ENCODE measurements at regions not wholly inside any gene's neighbourhood (a gene's known extent, or its start where the extent isn't known, plus 50 kb on each side); places are given as distances from the start of the nearest gene placed in this dataset.

DNA sequence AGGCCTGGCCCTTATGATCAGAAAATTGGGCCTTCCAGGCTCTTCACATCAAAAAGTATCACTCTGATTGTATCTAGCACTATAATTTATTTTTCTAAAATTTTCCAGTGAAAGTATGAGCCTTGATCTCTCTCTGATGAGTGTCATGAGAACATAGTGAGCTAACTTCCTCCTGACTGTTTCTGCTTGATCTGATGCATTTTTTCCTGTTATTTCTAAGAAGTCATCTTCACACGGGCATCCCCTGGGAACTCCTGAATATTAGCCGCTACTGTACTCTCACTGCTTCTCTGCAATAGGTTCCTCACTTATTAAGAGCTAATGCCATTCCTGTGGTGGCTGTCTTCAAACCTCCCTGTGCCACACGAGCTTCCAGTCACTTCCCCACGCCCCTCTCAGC, 63.1 kb upstream of the ZPBP start:
- Histone ChIP-seq H3K27me3 (ENCODE audit: insufficient read depth) (no peaks in the 10 kb centered on the region), H4K20me1 (ENCODE audit: insufficient read depth) (no peaks in the 10 kb centered on the region), H3K9me2 (no peaks in the 10 kb centered on the region), H3K4me3 (ENCODE audit: low read depth in 2 of 2, low read length in 1 of 2) (no peak overlapping the region), H3K9me3 (no peaks in the 10 kb centered on the region), H3K4me1 (ENCODE audit: control insufficient read depth in 1 of 2, insufficient read depth in 2 of 2, low read depth in 1 of 2, low read length in 1 of 2) (no peaks in the 10 kb centered on the region), H3K79me2 (ENCODE audit: insufficient read depth) (no peaks in the 10 kb centered on the region), H3K9ac (no peak overlapping the region), H3K36me3 (replicated peaks in 1 of 2; ENCODE audit: control insufficient read depth in 1 of 2, insufficient read depth in 2 of 2, low read length in 1 of 2) (no peaks in the 10 kb centered on the region), H2AFZ (ENCODE audit: low read depth) (no peak overlapping the region), H3K4me2 (no peak overlapping the region), H3K27ac (ENCODE audit: low read depth in 2 of 2, low read length in 1 of 2) (no peak overlapping the region), H3F3A (replicated peaks; ENCODE audit: insufficient read depth) (no peaks in the 10 kb centered on the region)
- 17% methylated on average over 4 of the region's 4 CpGs for WGBS (ENCODE audit: low lambda C conversion rate)
- DNase-seq: no peak
- TF ChIP-seq TAF1 (IDR thresholded peaks at IDR 0.05; ENCODE audit: borderline replicate concordance, low read depth, low read length) (no peak), EP300 (IDR thresholded peaks at IDR 0.05; ENCODE audit: borderline replicate concordance in 1 of 2, low read depth in 1 of 2, low read length in 1 of 2) (no peak), NRF1 (IDR thresholded peaks at IDR 0.05; ENCODE audit: low read depth, low read length) (no peak), GATA2 (CRISPR knock-in tag; IDR thresholded peaks at IDR 0.05) (no peak)
- TF ChIP-seq, protein P1, sequence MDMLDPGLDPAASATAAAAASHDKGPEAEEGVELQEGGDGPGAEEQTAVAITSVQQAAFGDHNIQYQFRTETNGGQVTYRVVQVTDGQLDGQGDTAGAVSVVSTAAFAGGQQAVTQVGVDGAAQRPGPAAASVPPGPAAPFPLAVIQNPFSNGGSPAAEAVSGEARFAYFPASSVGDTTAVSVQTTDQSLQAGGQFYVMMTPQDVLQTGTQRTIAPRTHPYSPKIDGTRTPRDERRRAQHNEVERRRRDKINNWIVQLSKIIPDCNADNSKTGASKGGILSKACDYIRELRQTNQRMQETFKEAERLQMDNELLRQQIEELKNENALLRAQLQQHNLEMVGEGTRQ (IDR thresholded peaks at IDR 0.05; ENCODE audit: borderline replicate concordance, low read depth, low read length): no peak
- TF ChIP-seq, protein P2, sequence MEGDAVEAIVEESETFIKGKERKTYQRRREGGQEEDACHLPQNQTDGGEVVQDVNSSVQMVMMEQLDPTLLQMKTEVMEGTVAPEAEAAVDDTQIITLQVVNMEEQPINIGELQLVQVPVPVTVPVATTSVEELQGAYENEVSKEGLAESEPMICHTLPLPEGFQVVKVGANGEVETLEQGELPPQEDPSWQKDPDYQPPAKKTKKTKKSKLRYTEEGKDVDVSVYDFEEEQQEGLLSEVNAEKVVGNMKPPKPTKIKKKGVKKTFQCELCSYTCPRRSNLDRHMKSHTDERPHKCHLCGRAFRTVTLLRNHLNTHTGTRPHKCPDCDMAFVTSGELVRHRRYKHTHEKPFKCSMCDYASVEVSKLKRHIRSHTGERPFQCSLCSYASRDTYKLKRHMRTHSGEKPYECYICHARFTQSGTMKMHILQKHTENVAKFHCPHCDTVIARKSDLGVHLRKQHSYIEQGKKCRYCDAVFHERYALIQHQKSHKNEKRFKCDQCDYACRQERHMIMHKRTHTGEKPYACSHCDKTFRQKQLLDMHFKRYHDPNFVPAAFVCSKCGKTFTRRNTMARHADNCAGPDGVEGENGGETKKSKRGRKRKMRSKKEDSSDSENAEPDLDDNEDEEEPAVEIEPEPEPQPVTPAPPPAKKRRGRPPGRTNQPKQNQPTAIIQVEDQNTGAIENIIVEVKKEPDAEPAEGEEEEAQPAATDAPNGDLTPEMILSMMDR (IDR thresholded peaks at IDR 0.05): no peak
- TF ChIP-seq, protein P3, sequence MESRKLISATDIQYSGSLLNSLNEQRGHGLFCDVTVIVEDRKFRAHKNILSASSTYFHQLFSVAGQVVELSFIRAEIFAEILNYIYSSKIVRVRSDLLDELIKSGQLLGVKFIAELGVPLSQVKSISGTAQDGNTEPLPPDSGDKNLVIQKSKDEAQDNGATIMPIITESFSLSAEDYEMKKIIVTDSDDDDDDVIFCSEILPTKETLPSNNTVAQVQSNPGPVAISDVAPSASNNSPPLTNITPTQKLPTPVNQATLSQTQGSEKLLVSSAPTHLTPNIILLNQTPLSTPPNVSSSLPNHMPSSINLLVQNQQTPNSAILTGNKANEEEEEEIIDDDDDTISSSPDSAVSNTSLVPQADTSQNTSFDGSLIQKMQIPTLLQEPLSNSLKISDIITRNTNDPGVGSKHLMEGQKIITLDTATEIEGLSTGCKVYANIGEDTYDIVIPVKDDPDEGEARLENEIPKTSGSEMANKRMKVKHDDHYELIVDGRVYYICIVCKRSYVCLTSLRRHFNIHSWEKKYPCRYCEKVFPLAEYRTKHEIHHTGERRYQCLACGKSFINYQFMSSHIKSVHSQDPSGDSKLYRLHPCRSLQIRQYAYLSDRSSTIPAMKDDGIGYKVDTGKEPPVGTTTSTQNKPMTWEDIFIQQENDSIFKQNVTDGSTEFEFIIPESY (IDR thresholded peaks at IDR 0.05; ENCODE audit: borderline replicate concordance, low read depth): no peak
- CTCF ChIA-PET: interaction anchor here (0.7 to 2.5 kb wide), 8 partner anchors 13 to 1005 kb away, joined by 3 to 13 read pairs (median 6); no protein-coding TSS in a partner anchor
- POLR2A ChIA-PET: interaction anchor here (0.6 kb wide), 1 partner anchor 899 kb away, joined by 3 read pairs; no protein-coding TSS in a partner anchor

DNA sequence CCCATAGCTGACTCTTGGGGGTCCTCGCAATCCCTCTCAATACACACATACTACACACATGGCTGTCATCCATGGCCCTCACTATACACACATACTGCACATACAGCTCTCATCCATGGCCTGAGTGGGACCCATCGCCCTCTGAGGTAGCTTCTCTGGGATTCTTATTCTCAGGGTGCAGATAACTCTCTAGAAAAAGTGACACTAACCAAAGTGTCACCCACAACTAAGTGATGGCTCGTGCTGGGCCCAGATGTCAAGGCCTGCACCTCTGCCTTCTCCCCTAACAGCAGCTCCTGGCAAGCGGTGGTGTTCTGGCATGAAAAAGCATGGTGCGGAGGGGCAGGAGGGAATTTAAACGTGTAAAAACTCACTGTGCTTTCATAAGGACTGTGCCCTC, 62.7 kb upstream of the ZPBP start:
- ChIA-PET CTCF (interaction anchor here (0.7 to 2.5 kb wide), 5 partner anchors 12 to 1005 kb away, joined by 3 to 13 read pairs (median 6); no protein-coding TSS in a partner anchor), POLR2A (no interaction called here)
- Histone ChIP-seq H2AFZ (ENCODE audit: low read depth) (no peak overlapping the region), H3K27ac (ENCODE audit: low read depth in 2 of 2, low read length in 1 of 2) (no peak overlapping the region), H3K9ac (no peak overlapping the region), H4K20me1 (ENCODE audit: insufficient read depth) (no peaks in the 10 kb centered on the region), H3K9me3 (no peaks in the 10 kb centered on the region), H3F3A (replicated peaks; ENCODE audit: insufficient read depth) (no peaks in the 10 kb centered on the region), H3K27me3 (ENCODE audit: insufficient read depth) (no peaks in the 10 kb centered on the region), H3K36me3 (replicated peaks in 1 of 2; ENCODE audit: control insufficient read depth in 1 of 2, insufficient read depth in 2 of 2, low read length in 1 of 2) (no peaks in the 10 kb centered on the region), H3K79me2 (ENCODE audit: insufficient read depth) (no peaks in the 10 kb centered on the region), H3K4me3 (ENCODE audit: low read depth in 2 of 2, low read length in 1 of 2) (no peak overlapping the region), H3K9me2 (no peaks in the 10 kb centered on the region), H3K4me2 (no peak overlapping the region), H3K4me1 (ENCODE audit: control insufficient read depth in 1 of 2, insufficient read depth in 2 of 2, low read depth in 1 of 2, low read length in 1 of 2) (no peaks in the 10 kb centered on the region)
- TF ChIP-seq JUND (IDR thresholded peaks at IDR 0.05): no peak
- TF ChIP-seq ELF1 (IDR thresholded peaks at IDR 0.05): no peak
- TF ChIP-seq POLR2AphosphoS5 (IDR thresholded peaks at IDR 0.05; ENCODE audit: low read depth, low read length): no peak
- no peak for TF ChIP-seq TCF12 (IDR thresholded peaks at IDR 0.05)
- no peak for TF ChIP-seq SMC3 (IDR thresholded peaks at IDR 0.05; ENCODE audit: low read depth, low read length)
- no peak for TF ChIP-seq TAF1 (IDR thresholded peaks at IDR 0.05; ENCODE audit: borderline replicate concordance, low read depth, low read length)
- WGBS (ENCODE audit: low lambda C conversion rate): 32% methylated on average over 6 of the region's 6 CpGs
- no peak for DNase-seq
